ENCODE measurements at regions not wholly inside any gene's neighbourhood (a gene's known extent, or its start where the extent isn't known, plus 50 kb on each side); places are given as distances from the start of the nearest gene placed in this dataset.
"Not testable (repeated sequence)": the region's sequence is repeated elsewhere in the genome, so short reads cannot be mapped to it uniquely, and the experiment has no call there.

GRCh38 chr2:147013696-147014392, 831.0 kb upstream of the ACVR2A start:
- DNase-seq (ENCODE audit: low spot score) = no peak

GRCh38 chr2:147008481-147008880, 836.3 kb upstream of the ACVR2A start:
- no peak for DNase-seq (ENCODE audit: low spot score)

GRCh38 chr2:147006736-147007141, 838.1 kb upstream of the ACVR2A start:
- peak; percentile 28 for DNase-seq (ENCODE audit: low spot score)

- no peak for DNase-seq (ENCODE audit: low spot score)
These were observed 841.7 kb upstream of the ACVR2A start for GRCh38 chr2:147003081-147003480.

GRCh38 chr2:147002256-147002655, 842.6 kb upstream of the ACVR2A start:
- DNase-seq (ENCODE audit: low spot score) = no peak

- DNase-seq (ENCODE audit: low spot score) = no peak
These were observed 843.8 kb upstream of the ACVR2A start for GRCh38 chr2:147001061-147001460.

GRCh38 chr2:147000151-147000550, 844.7 kb upstream of the ACVR2A start:
- not testable (repeated sequence) for DNase-seq (ENCODE audit: low spot score)

GRCh38 chr2:146997945-146998344, 846.9 kb upstream of the ACVR2A start:
- peak; percentile 25 for DNase-seq (ENCODE audit: low spot score)

- no peak for DNase-seq (ENCODE audit: low spot score)
These were observed 847.3 kb upstream of the ACVR2A start for GRCh38 chr2:146997488-146997887.

- no peak for DNase-seq (ENCODE audit: low spot score)
These were observed 850.6 kb upstream of the ACVR2A start for GRCh38 chr2:146994246-146994645.

GRCh38 chr2:146992466-146992865, 852.4 kb upstream of the ACVR2A start:
- no peak for DNase-seq (ENCODE audit: low spot score)

- DNase-seq (ENCODE audit: low spot score) = no peak
These were observed 852.8 kb upstream of the ACVR2A start for GRCh38 chr2:146992057-146992456.

GRCh38 chr2:146990311-146991054, 854.3 kb upstream of the ACVR2A start:
- DNase-seq (ENCODE audit: low spot score) = no peak

GRCh38 chr2:146989741-146990140, 855.1 kb upstream of the ACVR2A start:
- no peak for DNase-seq (ENCODE audit: low spot score)

- no peak for DNase-seq (ENCODE audit: low spot score)
These were observed 856.8 kb upstream of the ACVR2A start for GRCh38 chr2:146987996-146988395.

- peak; percentile 20 for DNase-seq (ENCODE audit: low spot score)
These were observed 858.7 kb upstream of the ACVR2A start for GRCh38 chr2:146986161-146986560.

GRCh38 chr2:146985753-146986152, 859.1 kb upstream of the ACVR2A start:
- no peak for DNase-seq (ENCODE audit: low spot score)

GRCh38 chr2:146984014-146984413, 860.8 kb upstream of the ACVR2A start:
- no peak for DNase-seq (ENCODE audit: low spot score)

- peak; percentile 75 for DNase-seq (ENCODE audit: low spot score)
These were observed 862.4 kb upstream of the ACVR2A start for GRCh38 chr2:146982393-146982846.

GRCh38 chr2:146981921-146982320, 862.9 kb upstream of the ACVR2A start:
- peak; percentile 38 for DNase-seq (ENCODE audit: low spot score)

GRCh38 chr2:146979746-146980145, 865.1 kb upstream of the ACVR2A start:
- DNase-seq (ENCODE audit: low spot score) = no peak

- DNase-seq (ENCODE audit: low spot score) = peak; percentile 47
These were observed 866.0 kb upstream of the ACVR2A start for GRCh38 chr2:146978577-146979555.

All from GM03348 (cell line).